ENCODE measurements at regions not wholly inside any gene's neighbourhood (a gene's known extent, or its start where the extent isn't known, plus 50 kb on each side); places are given as distances from the start of the nearest gene placed in this dataset.

- TF ChIP-seq YY1 (IDR thresholded peaks at IDR 0.05; ENCODE audit: insufficient read depth, insufficient read length) = no peak
- no peak for TF ChIP-seq ZNF274 (IDR thresholded peaks at IDR 0.05; ENCODE audit: low read depth, low read length)
Observed at GRCh38 chr2:131588152-131588873, 60.6 kb downstream of the CCDC74A start.

All from NT2/D1 (cell line).